Body of pancreas (tissue), 4 donors: ENCODE measurements at regions not wholly inside any gene's neighbourhood (a gene's known extent, or its start where the extent isn't known, plus 50 kb on each side); places are given as distances from the start of the nearest gene placed in this dataset.

Experiments used
- CTCF ChIP-seq, 7 experiments: fragments of 450-650 bp in 4 of 7; fragments of 200-600 bp in 3 of 7; sonication (generic) in 3 of 7; IDR thresholded peaks; one replicate each; pipeline ENCODE4 v1.5.1; 2016 to 2019; ENCODE audit warnings: antibody characterized with exemption in 7 of 7
- POLR2A ChIP-seq, 3 donors: fragments of 450-650 bp; IDR thresholded peaks; one replicate each; pipeline ENCODE4 v1.6.1; 2016; ENCODE audit warnings: antibody characterized with exemption in 3 of 3, mild to moderate bottlenecking in 2 of 3

GRCh38 chr12:116416166-116416565, 138.7 kb upstream of the MED13L start:
- TF ChIP-seq CTCF (IDR thresholded peaks at IDR 0.05), result no peak
- TF ChIP-seq POLR2A (IDR thresholded peaks at IDR 0.05), result no peak
